Bronchial epithelial cell (primary cell): ENCODE measurements at regions not wholly inside any gene's neighbourhood (a gene's known extent, or its start where the extent isn't known, plus 50 kb on each side); places are given as distances from the start of the nearest gene placed in this dataset.

Experiments used
- DNase-seq: peaks from one replicate; pipeline ENCODE4 v3.0.0-alpha.2; 2010; ENCODE audit warnings: low read depth
- FAIRE-seq: peaks from 2 replicates; lab custom pipeline; 2011; peaks lifted over from hg19 to GRCh38; lab: Jason Lieb, UNC
- H3K27me3 ChIP-seq: 2 replicates; pipeline ENCODE4 v1.5.1; 2011; ENCODE audit warnings: low read length; ENCODE audit not compliant: control insufficient read depth, insufficient read depth
- H3K36me3 ChIP-seq: 2 replicates; pipeline ENCODE4 v1.5.1; 2011; ENCODE audit warnings: low read length; ENCODE audit not compliant: control insufficient read depth, insufficient read depth
- H3K4me3 ChIP-seq: 2 replicates; pipeline ENCODE4 v1.5.1; 2011; ENCODE audit warnings: mild to moderate bottlenecking, low read depth, low read length, control low read depth
- CTCF ChIP-seq: IDR thresholded peaks from 2 replicates; pipeline ENCODE4 v1.5.1; 2011; ENCODE audit warnings: mild to moderate bottlenecking, moderate library complexity, low read length, control low read depth, inconsistent platforms; ENCODE audit not compliant: insufficient read depth, severe bottlenecking

- H3K36me3 ChIP-seq, result no peaks in the 10 kb centered on the region
- DNase-seq (no peak), FAIRE-seq (no peak)
- H3K27me3 ChIP-seq, result no peaks in the 10 kb centered on the region
- no peak overlapping the region for H3K4me3 ChIP-seq
- no peak for TF ChIP-seq CTCF
Measured at GRCh38 chr10:36036137-36036536, 394.0 kb upstream of the FZD8 start.

GRCh38 chr10:36033808-36034207 is 391.7 kb upstream of the FZD8 start:
- Histone ChIP-seq H3K4me3 (no peak overlapping the region), H3K27me3 (no peaks in the 10 kb centered on the region), H3K36me3 (no peaks in the 10 kb centered on the region)
- DNase-seq (no peak), FAIRE-seq (no peak)
- TF ChIP-seq CTCF, result no peak

GRCh38 chr10:36030516-36030915 is 388.4 kb upstream of the FZD8 start:
- TF ChIP-seq CTCF, result no peak
- FAIRE-seq, result no peak
- Histone ChIP-seq H3K27me3 (no peaks in the 10 kb centered on the region), H3K36me3 (no peaks in the 10 kb centered on the region), H3K4me3 (no peak overlapping the region)
- DNase-seq, result no peak

GRCh38 chr10:36026656-36027390 is 384.7 kb upstream of the FZD8 start:
- FAIRE-seq, result peak; percentile 86
- Histone ChIP-seq H3K27me3 (no peaks in the 10 kb centered on the region), H3K4me3 (no peak overlapping the region), H3K36me3 (no peaks in the 10 kb centered on the region)
- DNase-seq, result no peak
- TF ChIP-seq CTCF, result no peak

- no peak overlapping the region for H3K4me3 ChIP-seq
- FAIRE-seq, result no peak
- no peaks in the 10 kb centered on the region for H3K27me3 ChIP-seq
- H3K36me3 ChIP-seq, result no peaks in the 10 kb centered on the region
- TF ChIP-seq CTCF, result no peak
- no peak for DNase-seq
Measured at GRCh38 chr10:36026081-36026480, 384.0 kb upstream of the FZD8 start.

GRCh38 chr10:36023939-36024338 is 381.8 kb upstream of the FZD8 start:
- TF ChIP-seq CTCF, result no peak
- peak; percentile 91 for FAIRE-seq
- Histone ChIP-seq H3K27me3 (no peaks in the 10 kb centered on the region), H3K4me3 (no peak overlapping the region), H3K36me3 (no peaks in the 10 kb centered on the region)
- DNase-seq, result peak; percentile 85
